Suprapubic skin (tissue), 4 donors: ENCODE measurements at regions not wholly inside any gene's neighbourhood (a gene's known extent, or its start where the extent isn't known, plus 50 kb on each side); places are given as distances from the start of the nearest gene placed in this dataset.

Source experiments
- EP300 ChIP-seq: sonication (generic); formaldehyde crosslinking; IDR thresholded peaks from one replicate; pipeline ENCODE4 v1.6.1; 2017; ENCODE audit warnings: antibody characterized with exemption
- POLR2A ChIP-seq, 2 donors: fragments of 450-650 bp; IDR thresholded peaks; one replicate each; pipeline ENCODE4 v1.6.1; 2017; ENCODE audit warnings: antibody characterized with exemption in 2 of 2, mild to moderate bottlenecking in 2 of 2, moderate library complexity in 2 of 2
- POLR2AphosphoS5 ChIP-seq, 3 donors: sonication (generic); formaldehyde crosslinking; IDR thresholded peaks; one replicate each; pipeline ENCODE4 v1.6.1; 2017; ENCODE audit warnings: antibody characterized with exemption in 3 of 3
- TF ChIP-seq, protein P1 (sequence below), 2 donors: fragments of 200-600 bp in 1 of 2; fragments of 450-650 bp in 1 of 2; sonication (generic) in 1 of 2; IDR thresholded peaks; one replicate each; pipeline ENCODE4 v1.5.1; 2016 to 2019; ENCODE audit warnings: antibody characterized with exemption in 2 of 2, mild to moderate bottlenecking in 1 of 2, moderate library complexity in 1 of 2

- TF ChIP-seq, protein P1, sequence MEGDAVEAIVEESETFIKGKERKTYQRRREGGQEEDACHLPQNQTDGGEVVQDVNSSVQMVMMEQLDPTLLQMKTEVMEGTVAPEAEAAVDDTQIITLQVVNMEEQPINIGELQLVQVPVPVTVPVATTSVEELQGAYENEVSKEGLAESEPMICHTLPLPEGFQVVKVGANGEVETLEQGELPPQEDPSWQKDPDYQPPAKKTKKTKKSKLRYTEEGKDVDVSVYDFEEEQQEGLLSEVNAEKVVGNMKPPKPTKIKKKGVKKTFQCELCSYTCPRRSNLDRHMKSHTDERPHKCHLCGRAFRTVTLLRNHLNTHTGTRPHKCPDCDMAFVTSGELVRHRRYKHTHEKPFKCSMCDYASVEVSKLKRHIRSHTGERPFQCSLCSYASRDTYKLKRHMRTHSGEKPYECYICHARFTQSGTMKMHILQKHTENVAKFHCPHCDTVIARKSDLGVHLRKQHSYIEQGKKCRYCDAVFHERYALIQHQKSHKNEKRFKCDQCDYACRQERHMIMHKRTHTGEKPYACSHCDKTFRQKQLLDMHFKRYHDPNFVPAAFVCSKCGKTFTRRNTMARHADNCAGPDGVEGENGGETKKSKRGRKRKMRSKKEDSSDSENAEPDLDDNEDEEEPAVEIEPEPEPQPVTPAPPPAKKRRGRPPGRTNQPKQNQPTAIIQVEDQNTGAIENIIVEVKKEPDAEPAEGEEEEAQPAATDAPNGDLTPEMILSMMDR (IDR thresholded peaks at IDR 0.05), result no peak
- TF ChIP-seq POLR2A (IDR thresholded peaks at IDR 0.05), result no peak
- no peak for TF ChIP-seq POLR2AphosphoS5 (IDR thresholded peaks at IDR 0.05)
- TF ChIP-seq EP300, result no peak
These were observed 180.5 kb upstream of the ZBED5 start for GRCh38 chr11:11038352-11038751.
